ENCODE measurements at regions not wholly inside any gene's neighbourhood (a gene's known extent, or its start where the extent isn't known, plus 50 kb on each side); places are given as distances from the start of the nearest gene placed in this dataset.

DNA sequence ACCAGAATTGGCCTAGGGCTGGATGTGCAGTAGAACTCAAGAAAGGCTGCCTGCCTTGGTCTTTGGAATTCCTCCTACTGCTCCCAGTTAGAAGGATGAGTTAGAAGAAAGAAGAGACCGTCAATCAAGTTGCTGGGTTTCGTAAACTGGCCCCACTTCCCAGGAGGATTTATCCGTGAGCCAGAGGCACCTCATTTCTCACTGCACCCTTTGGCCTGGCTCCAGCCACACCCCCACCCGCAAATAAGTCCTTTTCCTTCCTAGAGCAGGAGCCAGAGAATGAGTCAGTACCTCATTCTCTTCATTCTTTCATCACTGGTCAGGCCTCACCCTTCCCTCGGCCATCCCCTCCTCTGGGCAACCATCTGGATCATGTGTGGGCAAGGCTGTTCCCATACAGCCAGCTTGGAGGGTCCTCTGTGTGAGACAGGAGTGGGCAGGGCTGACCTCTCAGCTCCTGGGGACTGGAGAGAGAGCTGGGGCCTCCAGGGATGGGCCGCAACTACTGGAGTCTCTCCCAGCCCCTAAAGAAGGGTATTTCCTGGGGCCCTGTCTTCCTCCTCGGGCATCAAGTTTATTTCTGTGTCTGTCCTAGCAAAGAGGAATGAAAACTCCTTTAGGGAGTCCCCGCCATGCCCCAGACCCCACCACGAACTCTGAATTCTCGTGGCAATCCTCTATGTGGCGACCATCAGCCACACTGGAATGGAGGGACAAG lies 87.2 kb upstream of the DUSP5 start:
- H3K27ac ChIP-seq, result no peak overlapping the region
- TF ChIP-seq, protein P1, sequence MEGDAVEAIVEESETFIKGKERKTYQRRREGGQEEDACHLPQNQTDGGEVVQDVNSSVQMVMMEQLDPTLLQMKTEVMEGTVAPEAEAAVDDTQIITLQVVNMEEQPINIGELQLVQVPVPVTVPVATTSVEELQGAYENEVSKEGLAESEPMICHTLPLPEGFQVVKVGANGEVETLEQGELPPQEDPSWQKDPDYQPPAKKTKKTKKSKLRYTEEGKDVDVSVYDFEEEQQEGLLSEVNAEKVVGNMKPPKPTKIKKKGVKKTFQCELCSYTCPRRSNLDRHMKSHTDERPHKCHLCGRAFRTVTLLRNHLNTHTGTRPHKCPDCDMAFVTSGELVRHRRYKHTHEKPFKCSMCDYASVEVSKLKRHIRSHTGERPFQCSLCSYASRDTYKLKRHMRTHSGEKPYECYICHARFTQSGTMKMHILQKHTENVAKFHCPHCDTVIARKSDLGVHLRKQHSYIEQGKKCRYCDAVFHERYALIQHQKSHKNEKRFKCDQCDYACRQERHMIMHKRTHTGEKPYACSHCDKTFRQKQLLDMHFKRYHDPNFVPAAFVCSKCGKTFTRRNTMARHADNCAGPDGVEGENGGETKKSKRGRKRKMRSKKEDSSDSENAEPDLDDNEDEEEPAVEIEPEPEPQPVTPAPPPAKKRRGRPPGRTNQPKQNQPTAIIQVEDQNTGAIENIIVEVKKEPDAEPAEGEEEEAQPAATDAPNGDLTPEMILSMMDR (conservative IDR thresholded peaks at IDR 0.05), result no peak
- TF ChIP-seq ZFX (IDR thresholded peaks at IDR 0.05), result no peak

DNA sequence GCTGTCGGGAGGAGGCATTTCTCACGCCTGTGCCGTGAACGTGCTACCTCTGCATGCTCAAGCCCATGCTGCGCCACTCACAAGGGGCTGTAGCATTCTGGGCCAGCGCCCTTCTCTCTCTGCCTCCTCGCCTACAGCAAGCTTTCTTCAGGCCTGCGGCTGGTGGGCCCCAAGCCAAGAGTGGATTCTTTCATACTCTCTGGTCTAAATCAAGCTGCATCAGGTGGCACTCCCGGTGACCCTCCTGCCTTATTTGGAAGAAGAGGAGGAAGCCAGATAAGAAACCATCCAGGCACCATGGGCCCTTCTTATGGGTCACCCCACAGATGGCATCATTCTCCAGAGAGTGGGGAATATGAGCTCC lies 86.7 kb upstream of the DUSP5 start:
- H3K27ac ChIP-seq, result no peak overlapping the region
- TF ChIP-seq, protein P1 (conservative IDR thresholded peaks at IDR 0.05), result no peak
- TF ChIP-seq ZFX (IDR thresholded peaks at IDR 0.05), result no peak

DNA sequence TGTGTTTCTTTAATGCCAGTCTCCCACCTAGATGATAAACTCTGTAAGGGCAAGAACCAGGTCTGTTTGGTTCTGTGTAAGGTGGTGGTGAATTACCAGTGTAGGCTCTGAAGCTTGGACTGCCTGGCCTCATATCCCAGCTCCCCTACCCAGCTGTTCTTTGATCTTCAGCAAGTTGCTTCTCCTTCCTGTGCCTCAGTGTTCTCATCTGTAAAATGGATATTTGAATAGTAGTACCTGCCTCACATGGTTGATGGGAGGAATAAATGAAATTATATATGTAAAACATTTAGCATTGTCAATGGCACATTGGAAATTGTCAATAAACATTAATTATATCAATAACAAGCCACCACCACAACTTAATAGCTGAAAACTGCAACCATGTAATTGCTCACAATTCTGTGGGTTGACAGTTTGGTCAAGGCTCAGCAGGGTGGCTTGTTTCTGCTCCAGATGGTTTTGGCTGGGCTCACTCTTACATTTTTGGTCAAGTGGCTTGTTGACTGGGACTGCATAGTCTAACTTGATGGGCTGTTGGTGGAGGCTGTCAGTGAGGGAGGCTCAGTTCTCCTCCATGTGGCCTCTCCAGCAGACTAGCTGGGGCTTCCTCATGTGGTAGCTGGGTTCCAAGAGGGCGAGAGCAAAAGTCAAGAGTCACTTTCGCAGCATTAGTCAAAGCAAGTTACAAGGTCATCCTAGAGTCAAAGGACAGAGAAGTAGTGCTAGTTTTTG lies 84.5 kb upstream of the DUSP5 start:
- TF ChIP-seq ZFX (IDR thresholded peaks at IDR 0.05), result no peak
- TF ChIP-seq, protein P1 (conservative IDR thresholded peaks at IDR 0.05), result no peak
- no peak overlapping the region for H3K27ac ChIP-seq

DNA sequence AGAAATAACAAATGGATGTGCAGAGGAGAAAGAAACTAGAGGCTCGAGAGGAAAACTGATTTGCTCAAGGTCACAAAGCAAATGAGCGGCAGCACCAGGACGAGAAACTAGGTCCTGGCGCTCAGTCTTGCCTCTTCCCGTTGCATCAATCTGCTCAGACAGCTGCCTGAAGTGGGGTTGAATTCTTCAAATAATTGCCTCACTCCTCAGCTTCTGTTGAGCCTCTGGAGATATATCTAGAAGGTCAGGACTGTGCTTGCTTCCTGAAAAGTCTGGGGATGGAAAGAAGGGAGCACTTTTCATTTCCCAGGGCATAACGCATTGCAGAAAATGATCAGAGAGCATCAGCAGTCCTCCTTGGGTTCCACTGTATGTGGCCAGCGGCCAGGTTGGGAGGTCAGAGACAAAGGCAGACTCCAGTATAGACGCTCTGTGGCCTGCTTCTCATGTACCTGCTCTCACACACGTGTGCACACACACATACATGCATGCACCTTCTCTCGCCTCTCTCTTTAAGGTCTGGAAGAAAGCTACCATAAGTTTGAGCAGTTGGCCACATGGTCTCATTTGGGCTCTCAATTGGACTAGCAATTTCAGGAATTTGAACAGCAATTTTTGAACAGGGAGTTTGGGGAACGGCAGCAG lies 83.7 kb upstream of the DUSP5 start:
- no peak for TF ChIP-seq ZFX (IDR thresholded peaks at IDR 0.05)
- TF ChIP-seq, protein P1 (conservative IDR thresholded peaks at IDR 0.05), result no peak
- no peak overlapping the region for H3K27ac ChIP-seq

DNA sequence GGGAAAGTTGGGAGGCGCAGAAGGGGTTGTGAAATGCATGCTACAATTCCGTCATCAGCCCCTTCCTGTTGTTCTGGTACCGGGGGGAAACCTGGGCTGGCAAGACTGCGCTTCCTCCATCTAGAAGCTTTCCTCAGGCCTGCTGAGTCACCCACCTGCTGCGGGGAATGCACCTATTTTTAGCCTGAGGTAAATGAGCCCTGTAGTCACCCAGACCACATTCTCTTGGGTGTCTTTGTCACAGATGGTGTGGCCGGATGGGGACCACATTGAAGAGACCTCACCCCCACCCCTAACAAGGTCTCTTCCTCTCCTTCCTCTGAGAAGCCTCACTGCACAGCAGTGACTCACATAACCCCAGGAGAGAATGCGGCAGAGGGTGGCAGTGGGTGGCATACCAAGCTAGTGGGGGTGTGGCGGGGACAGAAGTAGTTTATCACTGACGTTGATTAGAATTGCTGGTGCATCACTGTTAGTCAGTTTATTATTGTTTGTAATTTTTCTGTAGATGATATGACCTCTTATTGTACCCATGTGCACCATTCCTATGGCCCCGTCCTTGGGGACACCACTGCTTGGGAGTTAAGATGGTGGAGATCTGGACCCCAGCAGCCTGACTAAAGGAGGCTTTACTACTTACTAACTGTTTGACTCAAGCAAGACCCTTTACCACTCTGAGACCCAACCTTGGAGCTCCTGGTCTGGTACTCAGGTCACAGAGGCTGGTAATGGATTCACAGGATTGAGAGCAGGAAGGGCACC lies 83.0 kb upstream of the DUSP5 start:
- TF ChIP-seq ZFX (IDR thresholded peaks at IDR 0.05), result no peak
- TF ChIP-seq, protein P1 (conservative IDR thresholded peaks at IDR 0.05), result no peak
- H3K27ac ChIP-seq, result no peak overlapping the region

DNA sequence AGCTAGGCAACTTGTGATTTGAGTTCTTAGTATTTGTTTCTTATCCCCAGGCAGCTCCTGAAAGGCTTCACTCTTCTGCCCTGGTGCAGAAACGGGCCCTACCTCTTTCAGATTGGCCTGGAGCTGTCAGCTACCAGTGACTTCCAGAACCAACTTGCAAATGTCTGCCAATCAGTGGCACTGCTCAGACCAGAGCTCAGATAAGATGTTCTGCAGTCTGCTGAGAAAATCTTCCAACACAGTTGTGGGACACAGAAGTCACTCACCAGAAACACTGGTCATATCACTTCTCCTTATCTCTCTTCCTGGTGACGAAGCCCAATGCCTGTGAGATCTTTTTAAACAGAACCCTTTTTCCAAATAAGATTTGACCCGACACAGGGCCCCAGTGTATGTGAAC lies 81.9 kb upstream of the DUSP5 start:
- no peak for TF ChIP-seq ZFX (IDR thresholded peaks at IDR 0.05)
- H3K27ac ChIP-seq, result no peak overlapping the region

DNA sequence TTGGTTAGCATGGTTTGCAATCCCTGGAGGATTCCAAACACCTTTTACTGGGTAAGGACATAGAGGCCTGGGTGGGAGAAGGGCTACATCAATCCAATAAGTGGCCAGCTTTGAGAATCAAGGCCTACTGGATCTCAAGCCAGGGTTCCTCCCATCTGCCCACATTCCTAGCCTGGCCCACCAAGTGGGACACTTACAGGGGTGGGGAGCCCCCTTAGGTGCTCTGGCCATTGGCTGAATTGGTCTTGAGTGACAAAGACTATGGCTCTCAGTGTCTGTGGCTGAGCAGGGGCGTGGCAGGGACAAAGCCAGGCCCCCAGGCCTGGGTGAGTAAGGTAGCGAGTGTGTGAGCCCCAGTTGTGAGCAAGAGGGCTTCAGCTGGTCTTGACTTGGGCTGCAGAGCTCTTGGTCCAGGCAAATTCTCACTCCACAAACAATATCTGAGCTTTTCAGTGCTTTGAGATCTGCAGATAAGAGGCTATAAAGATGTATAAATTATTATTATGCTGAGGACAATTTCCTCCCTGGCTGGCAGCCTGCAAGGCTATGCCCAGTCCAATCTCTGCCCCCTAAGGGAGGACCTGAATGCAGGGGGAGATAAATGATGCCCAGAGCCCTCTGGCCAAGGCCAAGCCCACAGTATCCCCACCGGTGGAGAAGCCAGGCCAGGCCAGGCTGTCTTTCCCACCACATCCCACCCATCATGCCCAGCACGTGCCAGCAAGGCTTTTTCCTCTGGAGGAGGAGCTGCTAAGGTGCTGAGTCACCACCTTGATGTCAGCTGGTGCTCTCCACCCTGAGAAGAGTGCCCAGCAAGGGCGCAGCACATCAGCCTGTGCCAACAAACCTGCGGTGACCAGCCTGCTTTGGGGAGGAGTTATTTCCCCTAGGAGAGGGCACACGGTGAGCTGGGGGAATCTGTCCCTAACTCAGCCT lies 80.7 kb upstream of the DUSP5 start:
- peak overlapping the region; percentile 13; the same call in 1 of the 2 replicates for H3K27ac ChIP-seq
- TF ChIP-seq, protein P1 (conservative IDR thresholded peaks at IDR 0.05), result no peak
- TF ChIP-seq ZFX (IDR thresholded peaks at IDR 0.05), result no peak
